ENCODE measurements at regions not wholly inside any gene's neighbourhood (a gene's known extent, or its start where the extent isn't known, plus 50 kb on each side); places are given as distances from the start of the nearest gene placed in this dataset.

GRCh38 chr13:81683521-81683920, 1342.6 kb upstream of the SPRY2 start:
- Histone ChIP-seq H3K36me3 (ENCODE audit: control insufficient read depth in 2 of 3, insufficient read depth in 3 of 3, low read length in 3 of 3) (no peaks in the 10 kb centered on the region), H3K27me3 (ENCODE audit: control insufficient read depth, insufficient read depth, low read length) (no peaks in the 10 kb centered on the region), H3K4me1 (ENCODE audit: control insufficient read depth in 2 of 3, insufficient read depth in 2 of 3, low read depth in 1 of 3, low read length in 3 of 3) (peaks cover 0 to 8% (median 0%) of the 10 kb centered on the region in 3 donors), H3K27ac (ENCODE audit: low read depth in 2 of 2, low read length in 2 of 2) (no peak overlapping the region), H3K9ac (ENCODE audit: low read length in 3 of 3) (no peak overlapping the region), H3K9me3 (ENCODE audit: control insufficient read depth in 2 of 3, insufficient read depth in 1 of 3, low read length in 3 of 3) (peaks cover 0 to 2% (median 0%) of the 10 kb centered on the region in 3 donors), H3K4me3 (ENCODE audit: low read length in 3 of 3) (peak overlapping the region in 1 of 3 donors; percentile 42)
- no peak for TF ChIP-seq CTCF (IDR thresholded peaks at IDR 0.05; ENCODE audit: borderline replicate concordance, extremely low read depth, insufficient read depth)
- DNase-seq (peak in 2 of 5 donors; percentile 64 to 65), FAIRE-seq (peak; percentile 96)
- intact Hi-C loops (cut with DNase I), result no loop called here

- intact Hi-C loops (cut with DNase I), result no loop called here
Observed at GRCh38 chr13:81682081-81682630, 1341.2 kb upstream of the SPRY2 start.

GRCh38 chr13:81677857-81678256, 1336.9 kb upstream of the SPRY2 start:
- no peaks in the 10 kb centered on the region for H3K36me3 ChIP-seq (ENCODE audit: control insufficient read depth in 2 of 3, insufficient read depth in 3 of 3, low read length in 3 of 3)
- H3K4me3 ChIP-seq (ENCODE audit: low read length in 3 of 3), result no peak overlapping the region
- H3K27me3 ChIP-seq (ENCODE audit: control insufficient read depth, insufficient read depth, low read length), result no peaks in the 10 kb centered on the region
- DNase-seq (no peak), FAIRE-seq (no peak)
- H3K9me3 ChIP-seq (ENCODE audit: control insufficient read depth in 2 of 3, insufficient read depth in 1 of 3, low read length in 3 of 3), result peaks cover 0 to 5% (median 2%) of the 10 kb centered on the region in 3 donors
- no peak overlapping the region for H3K27ac ChIP-seq (ENCODE audit: low read depth in 2 of 2, low read length in 2 of 2)
- no peak overlapping the region for H3K9ac ChIP-seq (ENCODE audit: low read length in 3 of 3)
- H3K4me1 ChIP-seq (ENCODE audit: control insufficient read depth in 2 of 3, insufficient read depth in 2 of 3, low read depth in 1 of 3, low read length in 3 of 3), result no peaks in the 10 kb centered on the region
- TF ChIP-seq CTCF (IDR thresholded peaks at IDR 0.05; ENCODE audit: borderline replicate concordance, extremely low read depth, insufficient read depth), result no peak
- intact Hi-C loops (cut with DNase I), result no loop called here

More at GRCh38 chr13:81682081-81682630, 1341.2 kb upstream of the SPRY2 start:
- Histone ChIP-seq H3K9ac (ENCODE audit: low read length in 3 of 3) (no peak overlapping the region), H3K4me3 (ENCODE audit: low read length in 3 of 3) (no peak overlapping the region), H3K27me3 (ENCODE audit: control insufficient read depth, insufficient read depth, low read length) (no peaks in the 10 kb centered on the region), H3K9me3 (ENCODE audit: control insufficient read depth in 2 of 3, insufficient read depth in 1 of 3, low read length in 3 of 3) (peaks cover 0 to 5% (median 2%) of the 10 kb centered on the region in 3 donors), H3K4me1 (ENCODE audit: control insufficient read depth in 2 of 3, insufficient read depth in 2 of 3, low read depth in 1 of 3, low read length in 3 of 3) (peaks cover 0 to 8% (median 0%) of the 10 kb centered on the region in 3 donors), H3K27ac (ENCODE audit: low read depth in 2 of 2, low read length in 2 of 2) (no peak overlapping the region), H3K36me3 (ENCODE audit: control insufficient read depth in 2 of 3, insufficient read depth in 3 of 3, low read length in 3 of 3) (no peaks in the 10 kb centered on the region)
- FAIRE-seq (no peak), DNase-seq (no peak)
- no peak for TF ChIP-seq CTCF (IDR thresholded peaks at IDR 0.05; ENCODE audit: borderline replicate concordance, extremely low read depth, insufficient read depth)

DNA sequence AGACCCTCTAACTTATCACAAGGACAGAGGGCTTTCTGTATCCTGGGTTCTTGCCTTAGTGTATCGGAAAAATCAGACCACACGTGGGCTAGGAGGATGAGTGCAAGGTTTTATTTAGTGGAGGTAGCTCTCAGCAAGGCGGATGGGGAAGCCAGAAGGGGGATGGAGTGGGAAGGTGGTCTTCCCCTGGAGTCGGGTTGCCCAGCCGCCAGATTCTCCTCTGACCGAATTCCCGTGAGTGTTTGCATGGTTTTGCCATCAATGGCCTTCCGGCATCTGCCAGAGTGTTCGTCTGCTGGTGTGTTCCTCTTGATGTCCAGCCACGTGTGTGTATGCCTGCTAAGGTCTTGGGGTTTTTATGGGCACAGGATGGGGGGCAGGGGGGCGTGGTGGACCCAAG, 1335.1 kb upstream of the SPRY2 start:
- intact Hi-C loops (cut with DNase I), result no loop called here

More for the DNA sequence above, 1335.1 kb upstream of the SPRY2 start:
- Histone ChIP-seq H3K27me3 (ENCODE audit: control insufficient read depth, insufficient read depth, low read length) (no peaks in the 10 kb centered on the region), H3K27ac (ENCODE audit: low read depth in 2 of 2, low read length in 2 of 2) (no peak overlapping the region), H3K4me3 (ENCODE audit: low read length in 3 of 3) (no peak overlapping the region), H3K9me3 (ENCODE audit: control insufficient read depth in 2 of 3, insufficient read depth in 1 of 3, low read length in 3 of 3) (peaks cover 0 to 5% (median 2%) of the 10 kb centered on the region in 3 donors), H3K4me1 (ENCODE audit: control insufficient read depth in 2 of 3, insufficient read depth in 2 of 3, low read depth in 1 of 3, low read length in 3 of 3) (no peaks in the 10 kb centered on the region), H3K36me3 (ENCODE audit: control insufficient read depth in 2 of 3, insufficient read depth in 3 of 3, low read length in 3 of 3) (no peaks in the 10 kb centered on the region), H3K9ac (ENCODE audit: low read length in 3 of 3) (no peak overlapping the region)
- FAIRE-seq, result no peak
- DNase-seq, result no peak
- no peak for TF ChIP-seq CTCF (IDR thresholded peaks at IDR 0.05; ENCODE audit: borderline replicate concordance, extremely low read depth, insufficient read depth)
